NCI-H2196 (cell line): ENCODE measurements at regions not wholly inside any gene's neighbourhood (a gene's known extent, or its start where the extent isn't known, plus 50 kb on each side); places are given as distances from the start of the nearest gene placed in this dataset.
"Not testable (repeated sequence)": the region's sequence is repeated elsewhere in the genome, so short reads cannot be mapped to it uniquely, and the experiment has no call there.

Source experiments
- DNase-seq: peaks from one replicate; lab custom pipeline; 2025; ENCODE audit not compliant: unreplicated experiment; lab: John Stamatoyannopoulos, UW

DNA sequence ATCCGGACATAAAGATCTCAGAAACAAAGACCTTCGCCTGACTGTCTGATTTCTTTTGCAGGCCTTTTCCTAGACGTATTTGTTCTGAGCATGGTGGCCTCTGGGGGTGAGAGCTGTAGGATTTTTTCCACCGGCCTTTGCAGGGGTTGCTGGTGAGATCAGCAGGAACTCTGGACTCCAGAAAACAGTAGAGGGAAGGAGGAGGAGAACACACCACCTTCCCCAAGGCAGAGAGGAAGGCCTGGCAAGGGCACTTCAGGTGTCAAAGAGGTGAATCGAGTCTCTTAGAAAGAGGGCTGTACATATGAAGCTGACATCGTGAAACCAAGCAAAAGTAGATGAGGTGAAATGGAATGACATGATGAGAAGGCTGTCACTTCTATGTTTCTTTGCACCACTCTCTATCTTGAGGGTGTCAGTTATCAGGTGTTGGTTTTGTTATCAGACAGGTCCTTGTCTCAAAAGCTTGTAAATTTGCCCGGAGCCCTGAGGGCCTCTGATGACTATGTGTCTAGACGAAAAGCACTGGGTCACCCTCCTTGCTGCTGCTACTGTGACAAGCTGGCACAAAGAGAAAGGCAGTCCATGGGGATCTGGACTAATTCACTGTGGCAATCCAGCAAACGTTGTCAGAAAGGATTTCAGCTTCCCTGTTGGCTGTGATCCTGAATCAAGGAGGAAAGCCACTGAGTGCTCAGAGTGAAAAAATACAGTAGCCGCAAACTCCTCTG is 91.3 kb upstream of the MAP3K7 start:
- DNase-seq: no peak

DNA sequence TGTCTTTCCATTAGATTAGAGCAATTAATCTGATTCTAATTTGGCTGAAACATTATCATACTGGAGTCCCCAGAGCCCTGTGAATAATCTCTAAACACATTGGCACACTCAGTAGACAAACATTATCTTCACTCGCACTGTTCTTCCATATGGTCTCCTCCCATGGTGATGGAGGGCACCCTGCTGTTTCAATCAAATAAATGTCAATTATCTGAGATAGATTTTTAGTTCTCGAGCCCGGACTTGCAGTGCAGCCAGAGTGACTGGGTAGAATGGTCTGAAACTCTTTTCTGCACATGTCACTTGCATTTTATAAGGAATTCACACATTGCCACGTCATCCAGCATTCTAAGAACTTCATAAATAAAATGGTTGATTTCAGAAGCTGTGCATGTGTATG is 90.6 kb upstream of the MAP3K7 start:
- no peak for DNase-seq

DNA sequence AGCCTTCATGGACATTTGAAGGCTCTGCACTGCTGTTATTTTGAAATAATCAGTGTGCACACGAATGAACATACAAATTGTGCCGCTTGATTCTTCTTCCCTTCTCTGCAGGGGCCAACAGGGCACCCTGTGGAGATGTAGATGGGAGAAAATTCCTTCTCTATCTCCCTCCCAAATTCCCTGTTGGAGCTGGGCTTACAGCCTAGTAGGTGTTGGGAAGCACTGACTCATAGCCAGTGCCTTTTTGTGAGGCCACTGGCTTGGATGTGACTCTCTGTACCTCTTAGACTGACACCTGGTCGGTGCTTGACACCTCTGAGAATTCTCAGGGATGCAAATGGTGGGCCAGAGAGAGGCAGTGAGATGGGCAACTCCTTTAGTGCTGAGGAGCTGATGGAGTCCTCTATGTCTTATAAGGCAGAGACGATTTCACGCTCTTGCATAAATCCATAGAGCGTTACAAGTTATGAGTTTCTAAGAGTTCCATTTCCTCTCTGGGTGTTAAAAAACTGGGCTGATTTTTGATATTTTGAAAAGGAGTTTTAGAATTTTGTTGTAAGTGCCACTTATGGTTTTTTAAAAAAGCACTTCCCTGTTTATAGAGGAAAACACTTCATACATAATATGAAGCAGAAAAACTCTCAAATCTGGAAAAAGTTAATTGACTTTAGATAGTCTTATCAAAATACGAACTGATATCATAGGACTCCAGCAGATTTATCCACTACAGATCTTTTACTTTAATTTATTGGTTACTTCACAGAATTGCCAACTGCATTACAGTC is 89.8 kb upstream of the MAP3K7 start:
- DNase-seq: no peak

DNA sequence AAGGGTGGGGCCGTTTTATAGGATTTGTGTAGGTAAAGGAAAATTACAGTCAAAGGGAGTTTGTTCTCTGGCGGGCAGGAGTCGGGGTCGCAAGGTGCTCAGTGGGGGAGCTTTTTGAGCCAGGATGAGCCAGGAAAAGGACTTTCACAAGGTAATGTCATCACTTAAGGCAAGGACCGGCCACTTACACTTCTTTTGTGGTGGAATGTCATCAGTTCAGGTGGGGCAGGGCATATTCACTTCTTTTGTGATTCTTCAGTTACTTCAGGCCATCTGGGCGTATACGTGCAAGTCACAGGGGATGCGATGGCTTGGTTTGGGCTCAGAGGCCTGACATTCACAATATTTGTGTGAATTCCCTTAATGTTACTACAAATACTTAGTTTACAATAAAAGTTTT is 88.2 kb upstream of the MAP3K7 start:
- not testable (repeated sequence) for DNase-seq

DNA sequence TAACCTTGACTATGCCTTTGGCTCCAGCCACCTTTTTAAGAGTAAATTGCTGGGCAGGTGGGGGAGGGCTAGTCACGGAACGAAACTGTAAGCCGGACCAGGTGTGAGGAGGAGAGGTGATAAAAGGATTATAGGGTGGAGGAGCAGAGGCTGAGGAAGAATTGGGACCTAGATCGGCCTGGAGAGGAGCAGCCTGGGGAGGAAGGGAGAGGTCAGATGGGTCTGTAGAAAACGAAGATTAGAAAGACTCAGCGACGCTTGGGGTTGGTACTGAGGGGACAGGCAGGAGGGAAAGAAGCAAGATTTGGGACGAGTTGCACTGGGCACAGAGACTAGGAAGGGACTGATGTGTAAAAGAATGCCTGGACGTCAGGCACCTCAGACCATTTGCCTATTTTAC is 87.2 kb upstream of the MAP3K7 start:
- DNase-seq: not testable (repeated sequence)

DNA sequence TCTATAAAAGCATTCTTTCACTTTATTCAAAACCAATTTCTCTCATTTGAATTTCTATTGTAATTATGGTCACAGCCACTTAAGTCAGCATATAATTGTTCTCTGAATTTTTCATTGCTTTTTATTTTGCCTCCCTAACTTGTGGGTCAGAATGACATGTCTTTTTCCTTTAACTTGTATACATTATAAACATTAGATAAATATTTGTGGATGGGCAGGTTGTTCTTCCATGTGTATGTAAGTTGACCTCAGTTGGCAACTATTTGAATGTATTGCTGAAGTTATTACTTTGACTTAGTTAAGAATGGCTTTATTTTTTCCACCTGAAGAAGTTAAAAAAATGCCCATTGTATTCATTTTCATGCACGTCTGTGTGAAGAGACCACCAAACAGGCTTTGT is 83.0 kb upstream of the MAP3K7 start:
- DNase-seq: no peak

DNA sequence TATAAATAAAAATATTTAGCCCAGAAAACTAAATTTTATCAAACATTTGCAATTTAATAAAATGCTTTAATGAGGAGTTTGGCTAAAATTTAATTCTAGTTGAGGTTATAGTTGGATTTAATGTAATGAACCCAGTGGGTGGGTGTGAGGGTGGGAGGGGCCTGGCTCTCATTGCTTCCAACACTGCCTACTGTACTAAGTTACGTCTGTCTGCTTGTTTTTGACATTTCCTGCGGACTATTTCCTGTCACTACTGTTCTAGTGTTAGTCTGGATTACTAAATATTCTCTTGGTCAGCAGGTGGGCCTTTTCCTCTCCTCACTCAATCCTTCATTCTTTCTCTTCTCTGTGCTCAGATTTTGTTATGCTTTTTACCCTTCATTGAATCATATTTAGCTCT is 82.5 kb upstream of the MAP3K7 start:
- no peak for DNase-seq

DNA sequence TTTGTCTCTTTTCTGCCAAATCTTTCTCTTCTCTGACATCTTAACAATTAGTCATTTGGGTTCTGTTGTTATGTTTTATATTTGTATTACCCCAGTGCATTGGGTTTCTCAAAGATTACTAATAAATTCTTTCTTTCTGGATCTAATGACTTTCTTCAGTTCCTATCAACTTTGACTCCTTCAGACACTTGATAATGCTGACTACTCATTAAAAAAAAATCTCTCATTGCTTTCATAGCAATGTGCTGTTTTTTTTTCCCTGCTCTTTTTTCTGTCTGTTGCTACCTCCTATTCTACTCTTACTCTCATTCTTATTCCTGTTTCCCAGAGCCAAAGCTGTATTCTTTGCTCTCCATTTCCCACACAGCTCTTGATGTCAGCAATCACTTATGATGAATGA is 81.3 kb upstream of the MAP3K7 start:
- no peak for DNase-seq

DNA sequence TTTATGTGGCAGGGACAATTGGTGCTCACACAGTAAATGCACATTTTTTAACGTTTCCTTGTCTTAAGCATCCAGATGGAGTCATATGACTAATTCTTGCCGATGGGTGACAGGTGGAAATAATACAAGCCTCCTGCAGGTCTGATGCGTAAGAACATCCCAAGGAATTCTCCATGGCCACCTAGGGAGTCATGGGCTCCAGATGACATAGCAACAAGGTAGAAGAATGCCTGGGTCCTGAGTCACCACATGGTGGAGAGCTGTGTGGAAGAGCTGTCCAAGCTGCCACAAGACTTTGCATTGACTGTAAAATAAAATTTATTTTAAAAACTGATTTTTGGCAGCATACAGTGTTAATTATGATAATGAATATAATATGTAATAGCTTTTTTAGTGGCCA is 77.0 kb upstream of the MAP3K7 start:
- DNase-seq: no peak

DNA sequence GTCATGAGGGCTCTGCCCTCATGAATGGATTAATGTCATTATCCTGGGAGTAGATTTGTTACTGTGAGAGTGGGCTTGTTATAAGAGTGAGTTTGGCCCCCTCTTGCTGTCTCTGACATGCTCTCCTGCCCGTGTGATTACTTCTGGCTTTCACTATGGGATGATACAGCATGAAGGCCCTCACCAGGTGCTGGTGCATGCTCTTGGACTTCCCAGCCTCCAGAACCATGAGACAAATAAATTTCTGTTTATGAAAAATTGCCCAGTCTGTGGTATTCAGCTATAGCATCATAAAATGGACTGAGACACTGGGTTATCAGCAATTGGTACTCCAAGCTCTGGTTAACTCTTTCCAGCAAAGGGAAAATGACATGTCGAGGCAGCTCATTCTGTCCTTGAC is 76.2 kb upstream of the MAP3K7 start:
- no peak for DNase-seq

DNA sequence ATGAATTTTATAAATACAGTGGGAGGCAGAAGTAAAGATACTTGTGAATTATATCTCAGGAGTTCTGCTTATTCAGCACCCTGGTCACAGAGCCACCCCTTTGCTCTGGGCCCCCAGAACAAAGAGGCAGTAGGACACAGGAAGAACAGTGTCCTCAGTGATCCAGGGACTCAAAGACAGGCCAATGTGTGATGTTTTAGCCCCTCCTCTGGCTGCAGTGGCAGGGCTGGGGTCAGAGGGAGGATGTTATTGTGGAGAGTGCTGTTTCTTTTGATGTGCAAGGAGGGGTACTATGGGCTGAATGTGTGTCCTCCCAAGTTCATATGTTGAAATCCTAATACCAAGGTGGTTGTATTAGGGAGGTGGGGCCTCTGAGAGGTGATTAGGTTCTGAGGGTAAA is 74.1 kb upstream of the MAP3K7 start:
- no peak for DNase-seq

DNA sequence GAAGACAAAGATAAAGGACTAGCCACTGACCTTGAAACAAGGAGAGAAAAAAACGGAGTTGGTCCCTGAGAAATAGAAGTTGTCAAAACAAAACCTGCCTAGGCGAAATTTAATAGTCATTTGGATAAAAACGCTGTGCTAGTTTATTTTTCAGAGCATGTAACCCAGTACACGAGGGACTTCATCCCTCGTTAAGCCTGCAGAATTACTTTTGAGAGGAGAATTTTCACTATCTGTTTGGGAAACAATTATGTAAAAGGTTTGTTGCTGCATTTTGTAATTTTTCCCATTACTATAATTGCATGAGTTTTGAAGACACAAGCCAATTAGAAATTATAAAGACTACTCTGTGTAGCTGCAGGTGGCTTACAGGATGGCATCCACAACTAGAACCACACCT is 71.6 kb upstream of the MAP3K7 start:
- DNase-seq: no peak

DNA sequence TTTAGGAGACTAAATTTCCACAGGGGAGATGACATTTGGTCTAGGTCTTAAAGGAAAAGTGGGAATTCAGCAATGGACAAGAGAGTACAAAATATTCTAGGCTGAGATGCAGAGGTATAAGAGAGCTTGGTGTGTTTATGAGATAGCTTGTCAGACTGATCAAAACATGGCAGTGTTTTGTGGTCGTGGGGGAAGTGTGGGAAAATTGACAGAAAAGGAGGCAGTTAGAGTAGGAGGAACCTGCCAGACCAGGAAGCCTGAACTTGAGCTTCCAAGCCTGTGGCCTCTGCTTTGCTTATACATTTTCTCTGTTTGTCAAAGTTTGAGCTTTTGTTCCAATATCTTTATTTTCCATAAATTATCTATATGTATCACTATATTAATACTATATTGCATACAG is 69.5 kb upstream of the MAP3K7 start:
- no peak for DNase-seq

DNA sequence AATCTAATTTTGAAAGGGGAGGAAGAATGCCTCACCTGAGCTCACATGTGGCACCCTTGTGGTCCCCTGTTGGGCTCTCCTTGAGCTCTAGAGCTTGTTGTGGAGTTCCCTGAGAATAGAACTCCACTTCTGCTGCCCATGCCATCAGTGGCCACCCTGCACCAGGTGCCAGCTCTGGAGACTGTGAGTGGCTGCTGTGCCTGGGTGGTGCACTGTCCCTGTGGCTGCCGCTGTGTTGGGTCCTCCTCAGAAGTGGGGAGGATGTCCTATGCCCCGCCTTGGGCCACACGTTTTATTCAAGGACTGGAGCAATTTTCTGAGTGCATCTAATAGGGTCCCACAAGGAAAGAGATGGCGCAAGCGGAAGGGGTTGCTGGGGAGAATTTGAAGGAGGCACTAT is 67.9 kb upstream of the MAP3K7 start:
- DNase-seq: no peak

DNA sequence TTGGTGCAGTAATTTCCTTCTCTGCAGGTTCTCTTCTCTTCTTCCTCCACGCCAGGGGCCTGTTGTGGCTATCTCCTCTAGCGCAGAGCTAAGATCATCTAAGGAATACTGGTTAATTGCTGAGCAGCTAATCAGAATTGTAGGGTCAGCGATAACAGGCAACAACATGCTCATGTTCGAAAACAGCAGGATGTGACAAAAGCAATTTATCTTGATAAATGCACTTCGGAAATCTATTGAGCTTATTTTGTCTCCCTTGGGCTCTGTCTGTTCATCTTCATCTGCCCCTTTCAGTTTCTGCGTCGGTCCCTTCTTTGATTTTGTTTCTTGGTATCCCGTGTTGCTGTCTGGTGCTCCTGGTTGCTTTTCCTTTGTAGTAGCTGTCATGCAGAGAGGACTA is 67.3 kb upstream of the MAP3K7 start:
- DNase-seq: no peak

DNA sequence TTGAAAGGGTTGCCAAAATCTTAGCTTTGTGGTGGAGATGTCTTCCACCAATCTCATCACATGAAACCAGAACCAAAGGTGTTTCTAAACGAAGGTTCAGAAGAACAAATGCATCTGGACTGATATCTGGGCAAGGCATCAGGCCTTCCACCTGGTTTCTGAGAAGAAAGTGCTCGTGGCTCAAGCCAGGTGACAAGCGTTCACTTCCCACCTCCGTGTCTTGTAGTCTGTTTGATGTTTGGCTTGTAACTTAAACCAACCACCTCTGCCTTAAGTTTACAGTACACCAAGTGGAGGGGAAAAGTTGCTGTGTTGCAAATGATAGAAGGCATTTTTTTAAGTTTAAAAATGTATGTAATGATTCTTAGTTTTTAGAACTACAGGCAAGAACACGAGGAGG is 66.9 kb upstream of the MAP3K7 start:
- no peak for DNase-seq

DNA sequence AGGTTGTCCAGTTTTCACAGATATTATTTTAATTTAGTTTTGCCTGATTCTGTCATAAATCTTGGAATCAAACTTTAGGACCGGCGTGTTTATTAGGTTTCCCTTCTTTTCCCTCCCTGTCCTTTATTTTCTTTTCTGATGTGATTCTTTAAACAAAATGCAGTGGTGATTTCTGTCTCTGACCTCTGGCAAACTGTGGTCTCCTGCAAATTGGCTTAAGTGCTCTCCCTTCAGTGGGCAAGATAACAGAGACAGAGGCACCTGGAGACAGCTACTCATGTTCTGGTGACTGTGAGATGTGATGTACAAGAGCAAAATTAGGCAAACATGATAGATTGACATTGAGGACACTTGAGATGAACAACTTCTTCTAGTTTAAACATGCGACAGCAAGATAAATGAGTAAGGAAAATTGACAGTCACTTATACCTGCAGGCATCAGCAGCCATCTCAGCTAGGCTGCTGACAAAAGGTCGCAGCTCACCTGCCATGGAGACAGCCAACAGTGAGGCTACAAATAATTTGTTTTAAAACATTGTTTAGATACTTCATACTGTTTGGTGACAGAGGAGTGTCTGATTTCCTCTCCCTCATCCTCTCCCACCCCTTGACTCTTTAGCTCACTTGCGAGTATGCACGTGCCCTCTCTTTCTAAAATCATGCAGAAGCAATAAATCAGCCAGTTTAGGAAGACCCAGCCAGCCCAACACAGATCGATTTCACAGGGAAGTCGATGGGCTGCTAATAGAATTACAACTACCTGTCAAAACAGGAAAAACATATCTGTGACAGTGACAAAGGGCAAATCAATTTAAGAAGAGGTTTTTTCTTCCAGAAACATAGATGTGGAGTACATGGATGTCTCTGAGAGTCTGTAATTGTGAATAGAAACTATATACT is 63.4 kb upstream of the MAP3K7 start:
- DNase-seq: no peak

DNA sequence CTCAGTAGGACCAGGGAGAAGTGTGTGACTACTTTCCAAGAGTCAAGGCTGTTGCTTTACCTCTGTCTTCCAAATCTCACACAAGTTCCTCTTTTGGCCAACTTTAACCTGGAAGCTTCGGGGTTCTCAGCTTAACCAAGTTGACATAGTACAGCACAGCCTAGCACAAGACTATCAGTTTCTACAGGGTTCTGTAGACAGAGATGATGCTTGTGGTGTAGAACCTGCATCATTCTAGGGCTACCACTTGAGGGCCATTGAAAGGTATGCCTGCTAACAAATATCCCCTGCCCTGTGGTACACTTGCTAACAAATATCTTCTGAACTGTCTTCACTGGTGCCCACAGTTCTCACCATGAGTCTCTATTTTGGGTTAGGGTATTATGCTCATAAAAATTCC is 62.0 kb upstream of the MAP3K7 start:
- no peak for DNase-seq

DNA sequence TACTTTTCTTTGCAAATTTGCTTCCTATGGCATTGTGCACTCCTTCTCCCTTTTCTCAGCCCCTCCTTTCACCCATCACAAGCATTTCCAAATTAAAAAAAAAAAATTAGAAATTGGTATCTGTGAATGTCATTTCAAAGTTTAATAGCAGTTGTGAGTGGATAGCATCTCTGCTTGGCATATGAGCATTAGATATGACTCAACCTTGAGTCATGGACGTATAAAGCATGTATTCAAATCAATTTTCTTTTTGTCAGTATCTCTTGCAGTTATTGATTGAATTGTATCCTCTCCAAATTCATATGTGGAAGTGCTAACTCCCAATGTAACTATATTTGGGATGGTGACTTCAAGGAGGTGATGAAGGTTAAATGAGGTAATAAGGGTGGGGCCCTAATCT is 60.1 kb upstream of the MAP3K7 start:
- no peak for DNase-seq

DNA sequence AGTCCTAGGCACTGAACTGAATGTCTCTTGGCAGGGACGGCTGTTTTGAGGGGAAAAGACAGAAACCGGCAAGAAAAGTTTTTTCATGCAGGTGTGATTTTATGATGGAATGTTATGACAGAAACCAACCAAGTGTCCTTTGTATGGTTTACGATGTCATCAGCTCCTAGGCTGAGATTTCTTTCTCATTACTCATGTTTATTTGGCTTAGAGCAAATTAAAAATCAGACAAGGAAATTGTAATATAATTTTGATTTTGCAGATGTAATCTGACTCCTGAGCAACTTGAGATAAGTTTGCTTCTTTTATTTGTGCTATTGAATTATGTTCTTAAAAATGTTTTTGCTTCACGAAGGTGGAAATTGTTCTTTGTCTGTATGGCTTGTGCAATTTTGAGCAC is 58.8 kb upstream of the MAP3K7 start:
- no peak for DNase-seq

DNA sequence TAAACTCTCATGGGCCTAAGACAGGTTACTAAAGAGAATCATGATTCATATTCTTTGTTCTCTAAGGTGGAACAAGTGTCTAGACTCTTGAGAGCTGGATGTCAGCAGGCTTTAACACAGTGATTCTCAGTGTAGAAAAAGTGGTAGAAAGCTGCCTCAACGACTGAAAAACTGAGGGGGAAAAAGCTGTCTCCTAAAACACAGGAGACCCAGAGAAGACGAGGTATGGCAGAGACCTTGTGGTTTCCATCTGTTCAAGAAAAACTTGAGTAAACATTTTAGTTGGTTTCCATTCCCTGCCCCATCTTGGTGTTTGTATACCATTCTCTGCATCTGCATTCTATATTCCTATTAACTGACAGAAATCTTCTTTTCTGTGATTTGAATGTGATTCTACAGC is 57.6 kb upstream of the MAP3K7 start:
- DNase-seq: no peak

DNA sequence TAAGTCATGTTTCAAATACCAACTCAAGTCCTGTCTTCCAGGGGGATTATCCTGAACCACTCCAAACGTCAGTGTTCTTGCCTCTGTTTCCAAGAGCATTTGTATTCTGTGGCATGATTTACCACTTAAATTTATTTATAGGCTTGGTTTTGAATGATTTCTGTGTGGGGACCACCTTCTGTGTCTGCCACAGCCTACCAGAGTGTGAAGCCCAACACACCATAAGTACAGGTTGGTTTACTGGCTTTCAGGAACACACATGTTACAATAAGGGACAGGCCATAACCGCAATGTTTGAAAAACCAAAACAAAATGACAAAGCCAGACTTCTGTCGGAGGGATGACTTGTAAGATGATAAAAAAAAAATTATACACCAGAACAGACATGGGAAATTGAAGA is 56.5 kb upstream of the MAP3K7 start:
- DNase-seq: no peak
